ENCODE measurements at regions not wholly inside any gene's neighbourhood (a gene's known extent, or its start where the extent isn't known, plus 50 kb on each side); places are given as distances from the start of the nearest gene placed in this dataset.

GRCh38 chr11:87425943-87426342, 388.2 kb downstream of the TMEM135 start:
- H3K4me1 ChIP-seq (ENCODE audit: insufficient read depth, low read length, poor library complexity, severe bottlenecking), result no peaks in the 10 kb centered on the region

GRCh38 chr11:87425391-87425790, 387.7 kb downstream of the TMEM135 start:
- Histone ChIP-seq H3K9me2 (replicated peaks; ENCODE audit: low read depth, low read length) (no peaks in the 10 kb centered on the region), H2AFZ (ENCODE audit: low read length) (no peak overlapping the region), H3K36me3 (ENCODE audit: insufficient read depth, low read length) (no peaks in the 10 kb centered on the region), H3F3A (ENCODE audit: low read depth) (no peaks in the 10 kb centered on the region), H4K20me1 (ENCODE audit: insufficient read depth, low read length, poor library complexity, severe bottlenecking) (no peaks in the 10 kb centered on the region), H3K4me1 (ENCODE audit: insufficient read depth, low read length, poor library complexity, severe bottlenecking) (no peaks in the 10 kb centered on the region), H3K9me3 (ENCODE audit: insufficient read depth, low read depth, low read length) (no peaks in the 10 kb centered on the region), H3K4me2 (ENCODE audit: low read depth, low read length, poor library complexity, severe bottlenecking) (no peak overlapping the region), H3K79me2 (ENCODE audit: insufficient read depth, low read length) (no peaks in the 10 kb centered on the region), H3K27me3 (ENCODE audit: insufficient read depth, low read length, poor library complexity, severe bottlenecking) (no peaks in the 10 kb centered on the region), H3K9ac (ENCODE audit: low read depth, low read length, poor library complexity, severe bottlenecking) (no peak overlapping the region), H3K4me3 (ENCODE audit: low read length, poor library complexity, severe bottlenecking) (no peak overlapping the region)
- TF ChIP-seq CTCF (conservative IDR thresholded peaks at IDR 0.05; ENCODE audit: low read length) (no peak), EZH2phosphoT487 (IDR thresholded peaks at IDR 0.05; ENCODE audit: borderline replicate concordance) (no peak)

More at GRCh38 chr11:87425943-87426342, 388.2 kb downstream of the TMEM135 start:
- Histone ChIP-seq H3K36me3 (ENCODE audit: insufficient read depth, low read length) (no peaks in the 10 kb centered on the region), H3K4me3 (ENCODE audit: low read length, poor library complexity, severe bottlenecking) (no peak overlapping the region), H3K79me2 (ENCODE audit: insufficient read depth, low read length) (no peaks in the 10 kb centered on the region), H3K9me2 (replicated peaks; ENCODE audit: low read depth, low read length) (no peaks in the 10 kb centered on the region), H3F3A (ENCODE audit: low read depth) (no peaks in the 10 kb centered on the region), H3K9ac (ENCODE audit: low read depth, low read length, poor library complexity, severe bottlenecking) (no peak overlapping the region), H2AFZ (ENCODE audit: low read length) (no peak overlapping the region), H4K20me1 (ENCODE audit: insufficient read depth, low read length, poor library complexity, severe bottlenecking) (no peaks in the 10 kb centered on the region), H3K9me3 (ENCODE audit: insufficient read depth, low read depth, low read length) (no peaks in the 10 kb centered on the region), H3K4me2 (ENCODE audit: low read depth, low read length, poor library complexity, severe bottlenecking) (no peak overlapping the region), H3K27me3 (ENCODE audit: insufficient read depth, low read length, poor library complexity, severe bottlenecking) (no peaks in the 10 kb centered on the region)
- TF ChIP-seq EZH2phosphoT487 (IDR thresholded peaks at IDR 0.05; ENCODE audit: borderline replicate concordance) (no peak), CTCF (conservative IDR thresholded peaks at IDR 0.05; ENCODE audit: low read length) (no peak)

- no peaks in the 10 kb centered on the region for H3K27me3 ChIP-seq (ENCODE audit: insufficient read depth, low read length, poor library complexity, severe bottlenecking)
- H3K9ac ChIP-seq (ENCODE audit: low read depth, low read length, poor library complexity, severe bottlenecking), result no peak overlapping the region
- no peaks in the 10 kb centered on the region for H3K9me3 ChIP-seq (ENCODE audit: insufficient read depth, low read depth, low read length)
- H3F3A ChIP-seq (ENCODE audit: low read depth), result no peaks in the 10 kb centered on the region
- no peaks in the 10 kb centered on the region for H3K4me1 ChIP-seq (ENCODE audit: insufficient read depth, low read length, poor library complexity, severe bottlenecking)
- TF ChIP-seq EZH2phosphoT487 (IDR thresholded peaks at IDR 0.05; ENCODE audit: borderline replicate concordance) (no peak), CTCF (conservative IDR thresholded peaks at IDR 0.05; ENCODE audit: low read length) (no peak)
- no peak overlapping the region for H2AFZ ChIP-seq (ENCODE audit: low read length)
- no peak overlapping the region for H3K4me3 ChIP-seq (ENCODE audit: low read length, poor library complexity, severe bottlenecking)
- no peaks in the 10 kb centered on the region for H4K20me1 ChIP-seq (ENCODE audit: insufficient read depth, low read length, poor library complexity, severe bottlenecking)
- no peak overlapping the region for H3K4me2 ChIP-seq (ENCODE audit: low read depth, low read length, poor library complexity, severe bottlenecking)
- no peaks in the 10 kb centered on the region for H3K9me2 ChIP-seq (replicated peaks; ENCODE audit: low read depth, low read length)
- H3K79me2 ChIP-seq (ENCODE audit: insufficient read depth, low read length), result no peaks in the 10 kb centered on the region
- H3K36me3 ChIP-seq (ENCODE audit: insufficient read depth, low read length), result no peaks in the 10 kb centered on the region
Observed at GRCh38 chr11:87423161-87423560, 385.4 kb downstream of the TMEM135 start.
